ENCODE measurements at regions not wholly inside any gene's neighbourhood (a gene's known extent, or its start where the extent isn't known, plus 50 kb on each side); places are given as distances from the start of the nearest gene placed in this dataset.

GRCh38 chr11:45596571-45596970, 68.9 kb downstream of the CHST1 start:
- DNase-seq: no peak
- H3K4me1 ChIP-seq (ENCODE audit: insufficient read depth, low read length): no peaks in the 10 kb centered on the region
- Mint-ChIP-seq H3K36me3 (ENCODE audit: insufficient read depth in 1 of 3, low read depth in 3 of 3) (no peaks in the 10 kb centered on the region), H3K4me3 (no peak overlapping the region), H3K27ac (no peak overlapping the region), H3K4me1 (no peaks in the 10 kb centered on the region), H3K27me3 (ENCODE audit: low read depth) (peaks cover 26% of the 10 kb centered on the region), H3K9me3 (no peaks in the 10 kb centered on the region)
- no peaks in the 10 kb centered on the region for H3K79me1 ChIP-seq (ENCODE audit: insufficient read depth, low read depth, low read length, poor library complexity, severe bottlenecking)
- no peak overlapping the region for H3K56ac ChIP-seq (ENCODE audit: insufficient read length, low read depth, low read length)
- H2BK5ac ChIP-seq (ENCODE audit: insufficient read length, low read length): no peak overlapping the region
- no peak overlapping the region for H3K27ac ChIP-seq (ENCODE audit: insufficient read length, low read depth, low read length)
- H3K23ac ChIP-seq (ENCODE audit: insufficient read length, low read depth, low read length): no peak overlapping the region
- H3K79me2 ChIP-seq (ENCODE audit: insufficient read depth, low read length): no peaks in the 10 kb centered on the region
- no peak overlapping the region for H3K4me2 ChIP-seq (ENCODE audit: insufficient read depth, insufficient read length, low read length)
- no CpG with 5 or more reads among the region's 6 CpGs for WGBS (ENCODE audit: extremely low coverage, insufficient read length, low lambda C conversion rate)
- TF ChIP-seq CTCF (conservative IDR thresholded peaks at IDR 0.05): no peak
- no peak overlapping the region for H2BK120ac ChIP-seq (ENCODE audit: low read depth, low read length, poor library complexity, severe bottlenecking)
- no peak overlapping the region for H4K5ac ChIP-seq (ENCODE audit: insufficient read length, low read depth, low read length)
- H2AK5ac ChIP-seq (ENCODE audit: insufficient read length, low read length): no peak overlapping the region
- no peak overlapping the region for H4K8ac ChIP-seq (replicated peaks; ENCODE audit: insufficient read length, low read depth, low read length)
- no peaks in the 10 kb centered on the region for H3K23me2 ChIP-seq (ENCODE audit: insufficient read length, low read depth, low read length, poor library complexity, severe bottlenecking)
- no peaks in the 10 kb centered on the region for H3K9me3 ChIP-seq (ENCODE audit: control insufficient read depth, low read depth, low read length)
- no peak overlapping the region for H3K4ac ChIP-seq (ENCODE audit: low read depth, low read length)
- H2BK12ac ChIP-seq (ENCODE audit: insufficient read length, low read depth, low read length): no peak overlapping the region
- H4K20me1 ChIP-seq (ENCODE audit: control insufficient read depth, insufficient read depth, insufficient read length): no peaks in the 10 kb centered on the region
- no peak overlapping the region for H4K91ac ChIP-seq (ENCODE audit: insufficient read length, low read depth, low read length)
- H2BK15ac ChIP-seq (ENCODE audit: low read depth, low read length): no peak overlapping the region
- no peak overlapping the region for H3T11ph ChIP-seq (ENCODE audit: low read length)
- no peak overlapping the region for H2AFZ ChIP-seq (ENCODE audit: low read length)
- no peak overlapping the region for H3K9ac ChIP-seq (ENCODE audit: extremely low read depth, insufficient read length, low read length)
- no peaks in the 10 kb centered on the region for H3K27me3 ChIP-seq (ENCODE audit: insufficient read depth, low read length)
- no peak overlapping the region for H2BK20ac ChIP-seq (ENCODE audit: low read depth, low read length, poor library complexity, severe bottlenecking)
- no peak overlapping the region for H3K14ac ChIP-seq (ENCODE audit: insufficient read depth, low read length)
- no peak overlapping the region for H3K18ac ChIP-seq (ENCODE audit: insufficient read length, low read depth, low read length)

All from H9 (cell line).